ENCODE measurements at regions not wholly inside any gene's neighbourhood (a gene's known extent, or its start where the extent isn't known, plus 50 kb on each side); places are given as distances from the start of the nearest gene placed in this dataset.

GRCh38 chr2:146754606-146755005, 1090.2 kb upstream of the ACVR2A start:
- no peak for DNase-seq (ENCODE audit: low read depth)
- H3K4me3 ChIP-seq (ENCODE audit: control insufficient read depth, low read depth, low read length): no peak overlapping the region
- TF ChIP-seq, protein P1, sequence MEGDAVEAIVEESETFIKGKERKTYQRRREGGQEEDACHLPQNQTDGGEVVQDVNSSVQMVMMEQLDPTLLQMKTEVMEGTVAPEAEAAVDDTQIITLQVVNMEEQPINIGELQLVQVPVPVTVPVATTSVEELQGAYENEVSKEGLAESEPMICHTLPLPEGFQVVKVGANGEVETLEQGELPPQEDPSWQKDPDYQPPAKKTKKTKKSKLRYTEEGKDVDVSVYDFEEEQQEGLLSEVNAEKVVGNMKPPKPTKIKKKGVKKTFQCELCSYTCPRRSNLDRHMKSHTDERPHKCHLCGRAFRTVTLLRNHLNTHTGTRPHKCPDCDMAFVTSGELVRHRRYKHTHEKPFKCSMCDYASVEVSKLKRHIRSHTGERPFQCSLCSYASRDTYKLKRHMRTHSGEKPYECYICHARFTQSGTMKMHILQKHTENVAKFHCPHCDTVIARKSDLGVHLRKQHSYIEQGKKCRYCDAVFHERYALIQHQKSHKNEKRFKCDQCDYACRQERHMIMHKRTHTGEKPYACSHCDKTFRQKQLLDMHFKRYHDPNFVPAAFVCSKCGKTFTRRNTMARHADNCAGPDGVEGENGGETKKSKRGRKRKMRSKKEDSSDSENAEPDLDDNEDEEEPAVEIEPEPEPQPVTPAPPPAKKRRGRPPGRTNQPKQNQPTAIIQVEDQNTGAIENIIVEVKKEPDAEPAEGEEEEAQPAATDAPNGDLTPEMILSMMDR (IDR thresholded peaks at IDR 0.05; ENCODE audit: control insufficient read depth, insufficient read depth, low read depth, low read length, missing control alignments): no peak

- no peak for DNase-seq (ENCODE audit: low read depth)
- no peak overlapping the region for H3K4me3 ChIP-seq (ENCODE audit: control insufficient read depth, low read depth, low read length)
- TF ChIP-seq, protein P1 (IDR thresholded peaks at IDR 0.05; ENCODE audit: control insufficient read depth, insufficient read depth, low read depth, low read length, missing control alignments): no peak
Measured at GRCh38 chr2:146748046-146748445, 1096.8 kb upstream of the ACVR2A start.

DNA sequence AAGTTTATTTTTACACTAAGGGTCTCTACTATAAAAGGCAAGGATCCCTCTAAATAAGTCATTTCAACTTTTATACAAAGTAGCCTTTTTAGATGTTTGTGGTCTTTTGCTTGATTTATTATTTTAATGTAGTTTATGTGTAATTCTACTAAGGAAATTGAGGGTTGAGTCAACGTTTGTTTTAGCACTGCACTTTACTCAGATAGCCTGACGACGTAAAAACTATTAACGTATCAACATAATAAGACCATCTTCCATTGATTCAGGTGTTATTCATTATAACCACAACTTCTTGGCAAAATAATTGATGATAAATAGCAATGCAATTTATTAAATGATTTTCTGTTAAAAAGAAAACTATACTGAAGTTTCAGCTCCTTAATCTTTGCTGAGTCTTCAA, 1103.6 kb upstream of the ACVR2A start:
- TF ChIP-seq, protein P1 (IDR thresholded peaks at IDR 0.05; ENCODE audit: control insufficient read depth, insufficient read depth, low read depth, low read length, missing control alignments): no peak
- no peak overlapping the region for H3K4me3 ChIP-seq (ENCODE audit: control insufficient read depth, low read depth, low read length)
- no peak for DNase-seq (ENCODE audit: low read depth)

GRCh38 chr2:146734821-146735190, 1110.0 kb upstream of the ACVR2A start:
- no peak overlapping the region for H3K4me3 ChIP-seq (ENCODE audit: control insufficient read depth, low read depth, low read length)
- TF ChIP-seq, protein P1 (IDR thresholded peaks at IDR 0.05; ENCODE audit: control insufficient read depth, insufficient read depth, low read depth, low read length, missing control alignments): no peak
- no peak for DNase-seq (ENCODE audit: low read depth)

DNA sequence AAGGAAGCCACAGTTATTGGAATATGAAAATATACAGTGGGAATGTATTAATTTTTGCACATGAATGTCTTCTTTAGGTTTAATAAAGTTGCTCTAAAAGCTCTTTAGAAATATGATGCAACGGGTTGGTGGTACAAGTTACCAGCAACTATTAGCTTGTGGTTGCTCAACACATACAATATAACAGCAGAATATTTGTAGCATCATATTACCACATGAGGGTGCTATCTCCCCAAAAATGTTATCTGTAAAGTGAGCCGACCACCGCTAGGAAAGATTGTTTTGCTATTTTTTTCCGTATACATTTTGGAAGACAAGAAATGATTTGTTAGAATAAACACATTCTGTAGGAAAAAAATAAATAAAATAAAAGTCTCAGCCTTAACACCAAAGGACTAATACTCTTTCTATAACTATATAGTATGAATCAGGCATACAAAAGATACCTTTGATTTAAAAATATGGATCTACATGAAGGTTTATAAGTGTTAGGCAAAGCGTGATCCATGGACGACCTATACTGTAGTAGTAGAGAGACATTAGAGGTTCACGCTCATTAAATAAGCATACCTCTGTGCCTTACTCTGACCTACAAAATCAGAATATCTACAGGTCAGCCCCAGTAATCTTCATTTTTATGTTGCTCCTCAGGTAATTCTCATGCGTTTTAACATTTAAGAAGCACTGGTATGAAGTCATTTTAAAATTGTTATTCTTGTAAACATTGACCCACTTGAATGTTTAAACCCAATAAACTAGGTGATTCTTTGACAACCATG, 1110.6 kb upstream of the ACVR2A start:
- TF ChIP-seq, protein P1 (IDR thresholded peaks at IDR 0.05; ENCODE audit: control insufficient read depth, insufficient read depth, low read depth, low read length, missing control alignments): peak; percentile 44
- H3K4me3 ChIP-seq (ENCODE audit: control insufficient read depth, low read depth, low read length): no peak overlapping the region
- no peak for DNase-seq (ENCODE audit: low read depth)

GRCh38 chr2:146730882-146731281, 1113.9 kb upstream of the ACVR2A start:
- TF ChIP-seq, protein P1 (IDR thresholded peaks at IDR 0.05; ENCODE audit: control insufficient read depth, insufficient read depth, low read depth, low read length, missing control alignments): no peak
- DNase-seq (ENCODE audit: low read depth): no peak
- H3K4me3 ChIP-seq (ENCODE audit: control insufficient read depth, low read depth, low read length): no peak overlapping the region
